CD4-positive, alpha-beta T cell treated with Interleukin-4 for 4 hours (primary cell): ENCODE measurements at regions not wholly inside any gene's neighbourhood (a gene's known extent, or its start where the extent isn't known, plus 50 kb on each side); places are given as distances from the start of the nearest gene placed in this dataset.

Experiments used
- DNase-seq: peaks from one replicate; pipeline ENCODE4 v3.0.0-alpha.2; 2020

GRCh38 chr12:89181271-89181920 lies 170.9 kb downstream of the DUSP6 start:
- DNase-seq, result peak; percentile 25

- no peak for DNase-seq
These were observed 171.8 kb downstream of the DUSP6 start for GRCh38 chr12:89180496-89180895.

DNA sequence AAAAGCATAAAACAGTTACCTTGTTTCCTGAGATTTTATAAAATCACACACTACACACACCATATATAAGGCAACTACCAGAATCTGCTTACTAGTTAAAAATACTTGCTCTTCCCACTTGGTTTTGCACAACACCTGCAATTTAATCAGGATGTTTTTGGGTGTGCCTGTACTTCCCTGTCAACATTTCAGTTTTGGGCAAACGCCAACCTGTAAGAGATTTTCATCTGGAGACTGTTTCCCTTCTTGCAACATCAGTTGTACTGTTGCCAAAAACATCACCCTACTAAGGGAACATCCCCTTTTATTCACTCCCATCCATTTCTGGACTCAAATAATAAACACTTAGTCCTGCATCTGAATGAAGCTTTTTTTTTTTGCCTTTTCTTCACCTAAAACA lies 172.3 kb downstream of the DUSP6 start:
- DNase-seq, result no peak

- DNase-seq, result no peak
These were observed 173.1 kb downstream of the DUSP6 start for GRCh38 chr12:89179245-89179644.

DNA sequence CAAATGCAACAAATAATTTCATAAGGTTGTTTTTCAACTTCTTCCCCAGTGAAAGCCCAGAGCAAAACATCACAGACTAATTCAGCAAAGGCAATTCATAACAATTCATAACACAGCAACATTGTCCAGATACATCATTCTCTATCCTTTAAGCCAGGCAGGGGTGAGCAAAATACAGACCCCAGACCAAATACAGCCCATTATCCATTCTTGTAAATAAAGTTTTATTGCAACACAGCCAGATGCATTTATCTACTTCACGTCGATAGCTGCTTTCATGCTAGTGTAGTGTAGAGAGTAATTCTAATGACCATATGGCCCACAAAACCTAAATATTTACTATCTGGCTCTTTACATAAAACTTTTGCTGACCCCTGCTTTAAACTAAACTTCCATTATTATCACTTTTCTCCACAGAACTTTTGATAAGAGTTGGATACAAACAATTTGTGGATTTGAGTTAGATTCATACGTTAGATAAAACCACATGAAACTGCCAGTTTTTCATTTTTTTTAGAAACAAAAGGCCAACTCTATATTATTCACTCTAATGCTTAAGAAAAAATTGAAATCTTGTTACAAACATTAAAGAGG lies 174.4 kb downstream of the DUSP6 start:
- no peak for DNase-seq

DNA sequence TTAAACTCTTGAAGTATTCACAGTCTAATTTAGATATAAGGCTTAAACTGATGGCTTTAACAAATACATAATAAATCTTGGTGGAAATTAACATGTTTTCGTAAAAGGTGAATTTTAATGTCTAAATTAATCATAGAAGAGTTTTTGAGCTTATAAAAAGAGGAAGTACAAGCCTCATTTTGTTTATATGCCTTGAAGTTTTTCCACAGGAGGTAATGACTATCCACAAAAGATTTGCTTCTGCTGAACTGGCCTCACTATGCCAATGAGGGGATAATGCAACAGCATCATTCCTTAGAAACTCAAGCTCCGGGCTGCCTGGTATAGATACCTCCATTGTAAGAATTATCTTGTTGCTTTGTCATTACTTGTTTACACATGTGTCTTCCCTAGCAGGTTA lies 175.6 kb downstream of the DUSP6 start:
- DNase-seq, result no peak

- no peak for DNase-seq
These were observed 178.6 kb downstream of the DUSP6 start for GRCh38 chr12:89173678-89174077.

- DNase-seq, result no peak
These were observed 179.2 kb downstream of the DUSP6 start for GRCh38 chr12:89173096-89173495.

DNA sequence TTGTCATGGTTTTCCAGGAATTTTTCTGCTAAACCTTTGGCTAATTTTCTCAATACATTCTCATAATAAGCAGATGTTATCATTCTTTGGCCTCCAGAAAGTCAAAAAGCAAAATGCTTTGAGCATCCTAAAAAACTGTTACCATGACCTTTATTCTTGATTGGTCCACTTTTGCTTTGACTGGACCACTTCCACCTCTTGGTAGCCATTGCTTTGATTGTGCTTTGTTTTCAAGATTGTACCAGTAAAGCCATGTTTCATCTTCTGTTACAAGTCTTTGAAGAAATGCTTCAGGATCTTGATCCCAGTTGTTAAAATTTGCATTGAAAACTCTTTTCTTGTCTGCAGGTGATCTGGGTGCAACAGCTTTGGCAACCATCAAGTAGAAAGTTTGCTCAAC lies 180.1 kb downstream of the DUSP6 start:
- no peak for DNase-seq

GRCh38 chr12:89169321-89169720 lies 183.0 kb downstream of the DUSP6 start:
- no peak for DNase-seq

GRCh38 chr12:89167986-89168385 lies 184.3 kb downstream of the DUSP6 start:
- DNase-seq, result no peak

DNA sequence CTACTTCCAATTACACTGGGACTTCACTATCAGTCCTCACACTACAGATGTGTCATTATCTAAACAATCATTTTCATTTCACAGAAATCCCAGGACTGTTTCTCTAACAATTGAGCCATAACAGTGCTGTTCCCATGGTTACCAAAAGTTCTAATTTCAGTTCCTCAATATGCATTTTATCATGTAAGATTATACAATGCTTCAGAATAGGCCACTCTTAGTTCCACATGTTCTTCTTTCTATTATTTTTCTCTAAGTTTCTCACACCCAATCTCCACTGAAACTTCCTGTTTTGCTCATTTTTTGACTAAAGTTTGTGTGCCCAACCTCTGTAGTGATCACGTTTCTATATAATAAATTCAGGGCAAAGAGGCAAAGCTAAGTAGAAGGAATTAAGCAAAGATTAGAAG lies 185.8 kb downstream of the DUSP6 start:
- peak; percentile 39 for DNase-seq

DNA sequence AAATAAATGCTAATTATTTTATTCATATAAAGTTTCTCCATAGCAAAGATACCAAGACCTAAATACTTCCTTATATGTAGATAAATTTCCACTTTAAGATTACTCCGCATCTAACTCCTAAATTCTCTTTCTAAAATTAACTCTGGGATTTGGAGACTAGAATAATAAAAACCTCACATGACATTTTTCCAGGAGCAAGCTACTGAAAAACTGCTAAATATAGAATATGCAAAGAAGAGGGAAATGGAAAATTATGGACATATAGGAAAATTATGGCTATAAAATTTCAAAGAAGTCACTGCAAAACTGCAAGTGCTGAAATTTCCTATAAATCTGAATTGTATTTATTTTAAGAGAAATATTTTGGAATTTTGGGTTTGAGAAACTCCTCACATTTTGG lies 186.2 kb downstream of the DUSP6 start:
- no peak for DNase-seq

DNA sequence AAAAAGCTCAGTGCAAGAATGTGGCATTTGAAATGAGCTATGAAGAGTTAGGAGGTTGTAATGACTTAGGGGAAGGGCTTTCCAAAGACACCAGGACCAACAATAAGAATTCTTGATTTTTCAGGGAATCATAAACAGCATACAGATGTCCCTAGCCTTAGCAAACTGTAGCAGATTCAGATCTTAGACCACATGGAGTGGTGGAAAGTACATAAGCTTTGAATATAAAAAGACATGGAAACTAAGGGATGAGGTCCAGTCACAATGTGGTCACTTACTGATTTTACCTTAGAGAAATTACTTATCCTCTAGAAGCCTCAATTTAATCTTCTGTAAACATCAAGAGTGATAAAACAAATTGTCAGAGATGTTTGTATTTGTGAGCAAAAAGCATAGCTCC lies 186.6 kb downstream of the DUSP6 start:
- DNase-seq, result no peak

- DNase-seq, result no peak
These were observed 188.4 kb downstream of the DUSP6 start for GRCh38 chr12:89163918-89164317.

- peak; percentile 44 for DNase-seq
These were observed 189.6 kb downstream of the DUSP6 start for GRCh38 chr12:89162589-89163261.

DNA sequence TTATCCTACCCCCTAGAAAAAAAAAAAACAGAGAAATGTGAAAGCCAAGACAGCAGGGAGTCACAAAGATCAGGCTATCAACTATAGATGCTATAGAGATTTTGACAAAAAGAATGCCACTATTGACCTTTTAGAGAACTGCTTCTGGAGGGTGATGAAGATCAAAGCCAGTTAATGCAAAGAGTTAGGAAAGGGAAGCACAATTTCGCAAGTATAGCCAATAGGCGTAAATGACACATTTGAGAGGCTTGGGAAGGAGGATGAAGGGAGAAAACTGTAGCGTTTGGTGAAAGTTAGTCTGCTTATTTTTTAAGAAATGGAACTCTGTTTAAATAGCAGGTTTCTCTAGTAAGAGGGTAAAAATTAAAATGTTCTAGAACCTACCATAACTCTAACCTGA lies 190.7 kb downstream of the DUSP6 start:
- no peak for DNase-seq

DNA sequence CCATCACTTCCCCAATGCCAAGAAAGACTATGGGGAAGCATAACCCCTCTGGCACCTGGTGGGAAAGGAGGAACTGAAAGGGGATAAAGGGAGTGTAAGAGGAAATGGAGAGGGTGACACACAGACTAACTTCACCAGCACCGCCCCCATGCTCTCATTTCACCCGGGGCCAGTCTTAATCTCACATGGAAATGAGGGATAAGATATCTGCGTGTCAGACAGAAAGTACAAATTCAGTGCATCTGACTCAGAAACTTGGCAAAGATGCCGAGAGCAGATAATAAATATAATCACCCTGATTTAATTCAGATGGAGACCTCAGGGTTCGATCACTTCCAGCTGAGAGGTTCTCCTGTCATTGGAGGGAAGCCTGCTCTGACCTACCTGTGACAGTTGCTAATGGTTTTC lies 191.6 kb downstream of the DUSP6 start:
- no peak for DNase-seq

DNA sequence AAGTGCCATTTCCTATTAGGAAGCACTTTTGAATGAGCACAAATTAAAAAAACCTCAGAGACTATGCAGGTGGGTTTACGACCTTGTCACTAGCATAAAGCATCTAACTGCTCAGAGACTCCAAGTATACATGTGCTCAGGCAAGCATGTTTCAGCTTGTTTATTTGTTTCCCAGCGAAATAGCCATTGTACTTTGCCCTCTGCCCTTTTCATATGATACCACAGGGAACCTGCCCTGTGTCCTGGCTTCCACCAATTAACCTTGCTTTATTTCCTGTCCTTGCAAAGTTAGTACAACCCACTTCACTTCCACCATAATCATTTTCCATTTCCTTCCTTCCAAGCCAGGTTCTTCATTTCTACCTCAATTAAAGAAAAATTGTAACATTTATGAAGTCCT lies 194.9 kb downstream of the DUSP6 start:
- no peak for DNase-seq

DNA sequence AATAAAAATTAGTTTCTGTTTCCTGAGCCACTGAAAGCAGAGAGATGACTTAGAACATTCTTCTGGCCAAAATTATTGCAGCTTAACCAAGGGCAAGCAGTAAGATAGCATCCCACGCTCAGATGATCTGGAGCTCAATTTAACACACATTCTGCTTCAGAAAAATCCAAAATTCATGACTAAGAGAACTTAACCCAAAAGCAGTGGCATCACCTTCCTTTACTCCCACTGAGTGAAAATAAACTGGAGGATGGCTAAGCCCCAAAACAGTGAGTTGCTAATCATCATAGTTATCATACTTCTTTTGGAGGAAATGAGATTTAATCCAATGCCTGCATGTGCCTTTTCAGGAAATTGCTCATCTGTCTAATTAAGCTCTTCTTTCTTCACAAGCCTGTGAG lies 195.4 kb downstream of the DUSP6 start:
- no peak for DNase-seq

DNA sequence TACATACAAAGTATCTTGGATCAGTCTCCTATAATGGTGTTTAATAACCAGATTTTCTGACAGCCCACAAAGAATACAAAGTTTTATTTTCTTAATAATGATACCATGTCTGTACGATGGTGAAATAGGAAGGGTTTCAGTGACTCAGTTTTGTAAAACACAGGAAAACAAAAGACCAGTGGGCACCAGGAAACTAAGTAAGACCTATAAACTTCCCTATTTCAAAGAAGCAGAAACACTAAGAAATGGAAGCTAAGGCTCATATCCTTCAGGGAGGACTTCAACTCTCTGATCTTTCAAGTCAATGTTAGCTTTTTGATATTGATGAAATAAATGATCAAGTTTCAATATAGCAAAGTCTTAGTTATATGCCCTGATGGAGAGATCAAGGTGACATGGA lies 196.0 kb downstream of the DUSP6 start:
- no peak for DNase-seq

DNA sequence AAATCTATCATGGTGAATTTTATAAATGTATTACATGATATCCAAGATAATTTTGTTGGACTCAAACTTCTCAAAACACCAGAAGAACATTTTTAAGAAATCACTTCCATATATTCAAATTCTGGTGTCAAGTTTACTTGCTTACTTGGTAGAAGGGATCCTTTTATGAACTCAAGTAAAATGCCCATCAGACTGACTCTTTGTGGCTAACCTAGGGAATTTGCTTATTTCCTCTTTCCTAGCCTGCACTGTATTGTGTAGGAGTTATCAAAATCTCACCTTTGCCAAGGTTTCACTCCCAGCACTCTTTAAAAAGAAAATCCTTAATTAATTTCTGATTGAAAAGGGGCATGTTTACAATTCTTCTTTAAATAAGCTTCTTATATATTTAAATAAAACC lies 196.5 kb downstream of the DUSP6 start:
- no peak for DNase-seq

- DNase-seq, result no peak
These were observed 197.4 kb downstream of the DUSP6 start for GRCh38 chr12:89154743-89155499.

GRCh38 chr12:89153341-89153740 lies 199.0 kb downstream of the DUSP6 start:
- no peak for DNase-seq
